Omental fat pad (tissue), 3 donors: ENCODE measurements at regions not wholly inside any gene's neighbourhood (a gene's known extent, or its start where the extent isn't known, plus 50 kb on each side); places are given as distances from the start of the nearest gene placed in this dataset.

Source experiments
- ATAC-seq: fragments of 150-250 bp; one replicate; pipeline ENCODE4 v1.9.1; 2016; ENCODE audit warnings: mild to moderate bottlenecking, moderate library complexity; ENCODE audit not compliant: low FRiP score
- DNase-seq: peaks from one replicate; pipeline ENCODE4 v3.0.0-alpha.2; 2019; ENCODE audit warnings: low spot score
- TF ChIP-seq, protein P1 (sequence below), 3 donors: fragments of 450-650 bp; IDR thresholded peaks; one replicate each; pipeline ENCODE4 v1.5.1; 2016 to 2017; ENCODE audit warnings: antibody characterized with exemption in 3 of 3, mild to moderate bottlenecking in 3 of 3, moderate library complexity in 2 of 3

DNA sequence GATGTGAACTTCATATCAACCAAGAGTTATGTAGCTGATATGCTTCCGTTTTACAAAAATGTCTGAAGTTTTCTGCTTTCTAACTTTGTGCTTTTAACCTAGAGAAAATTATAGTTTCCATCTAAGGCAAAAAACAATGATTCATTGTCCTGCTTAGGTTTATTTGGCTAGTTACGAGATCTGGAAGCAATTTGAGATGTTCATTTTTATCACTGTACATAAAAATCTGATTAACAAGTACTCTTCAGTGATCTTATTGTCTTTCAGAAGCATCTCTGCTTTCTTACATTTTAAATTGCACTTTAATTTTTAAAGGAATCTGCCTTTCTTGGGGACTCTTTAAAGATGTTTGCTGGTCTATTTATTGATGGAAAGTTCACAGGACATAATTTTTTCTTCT lies 188.1 kb downstream of the RFC3 start:
- DNase-seq = no peak
- TF ChIP-seq, protein P1, sequence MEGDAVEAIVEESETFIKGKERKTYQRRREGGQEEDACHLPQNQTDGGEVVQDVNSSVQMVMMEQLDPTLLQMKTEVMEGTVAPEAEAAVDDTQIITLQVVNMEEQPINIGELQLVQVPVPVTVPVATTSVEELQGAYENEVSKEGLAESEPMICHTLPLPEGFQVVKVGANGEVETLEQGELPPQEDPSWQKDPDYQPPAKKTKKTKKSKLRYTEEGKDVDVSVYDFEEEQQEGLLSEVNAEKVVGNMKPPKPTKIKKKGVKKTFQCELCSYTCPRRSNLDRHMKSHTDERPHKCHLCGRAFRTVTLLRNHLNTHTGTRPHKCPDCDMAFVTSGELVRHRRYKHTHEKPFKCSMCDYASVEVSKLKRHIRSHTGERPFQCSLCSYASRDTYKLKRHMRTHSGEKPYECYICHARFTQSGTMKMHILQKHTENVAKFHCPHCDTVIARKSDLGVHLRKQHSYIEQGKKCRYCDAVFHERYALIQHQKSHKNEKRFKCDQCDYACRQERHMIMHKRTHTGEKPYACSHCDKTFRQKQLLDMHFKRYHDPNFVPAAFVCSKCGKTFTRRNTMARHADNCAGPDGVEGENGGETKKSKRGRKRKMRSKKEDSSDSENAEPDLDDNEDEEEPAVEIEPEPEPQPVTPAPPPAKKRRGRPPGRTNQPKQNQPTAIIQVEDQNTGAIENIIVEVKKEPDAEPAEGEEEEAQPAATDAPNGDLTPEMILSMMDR (IDR thresholded peaks at IDR 0.05) = no peak
- ATAC-seq = no peak

GRCh38 chr13:34011552-34012085 lies 193.7 kb downstream of the RFC3 start:
- TF ChIP-seq, protein P1 (IDR thresholded peaks at IDR 0.05) = no peak
- no peak for ATAC-seq

GRCh38 chr13:34012382-34012781 lies 194.4 kb downstream of the RFC3 start:
- no peak for ATAC-seq
- TF ChIP-seq, protein P1 (IDR thresholded peaks at IDR 0.05) = no peak

More at GRCh38 chr13:34011552-34012085, 193.7 kb downstream of the RFC3 start:
- DNase-seq = no peak

DNA sequence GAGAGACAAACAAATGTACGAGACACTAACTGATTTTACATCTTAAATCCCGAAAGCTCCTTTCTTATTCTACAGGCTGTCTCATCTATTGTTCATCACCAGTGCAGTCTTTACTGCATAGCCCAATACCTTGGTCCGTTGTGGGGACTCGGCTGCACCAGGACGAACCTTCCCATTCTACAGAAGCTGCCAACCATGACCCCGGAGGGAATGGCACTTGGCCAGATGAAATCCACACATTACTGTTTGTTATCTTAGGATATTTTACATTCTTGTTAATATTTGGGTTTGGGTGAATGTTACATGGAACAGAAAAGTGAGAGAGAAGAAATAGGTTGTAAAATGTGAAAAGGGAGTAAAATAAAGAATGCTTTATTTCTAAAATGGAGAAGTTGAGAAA lies 195.1 kb downstream of the RFC3 start:
- DNase-seq = no peak
- no peak for ATAC-seq
- TF ChIP-seq, protein P1 (IDR thresholded peaks at IDR 0.05) = no peak

More at GRCh38 chr13:34012382-34012781, 194.4 kb downstream of the RFC3 start:
- DNase-seq = no peak

- DNase-seq (no peak), ATAC-seq (no peak)
- TF ChIP-seq, protein P1 (IDR thresholded peaks at IDR 0.05) = no peak
Observed at GRCh38 chr13:34017231-34017630, 199.3 kb downstream of the RFC3 start.

GRCh38 chr13:34019870-34020269 lies 201.9 kb downstream of the RFC3 start:
- TF ChIP-seq, protein P1 (IDR thresholded peaks at IDR 0.05) = no peak
- DNase-seq (no peak), ATAC-seq (no peak)

- TF ChIP-seq, protein P1 (IDR thresholded peaks at IDR 0.05) = no peak
- ATAC-seq = no peak
- no peak for DNase-seq
Observed at GRCh38 chr13:34020388-34020787, 202.4 kb downstream of the RFC3 start.
